GM19239 (cell line): ENCODE measurements at regions not wholly inside any gene's neighbourhood (a gene's known extent, or its start where the extent isn't known, plus 50 kb on each side); places are given as distances from the start of the nearest gene placed in this dataset.
"Not testable (repeated sequence)": the region's sequence is repeated elsewhere in the genome, so short reads cannot be mapped to it uniquely, and the experiment has no call there.

Experiments
- DNase-seq: peaks from one replicate; pipeline ENCODE4 v3.0.0; 2011; ENCODE audit warnings: low spot score; ENCODE audit not compliant: insufficient read length
- FAIRE-seq: peaks from 2 replicates; lab custom pipeline; 2011; peaks lifted over from hg19 to GRCh38; lab: Jason Lieb, UNC

DNA sequence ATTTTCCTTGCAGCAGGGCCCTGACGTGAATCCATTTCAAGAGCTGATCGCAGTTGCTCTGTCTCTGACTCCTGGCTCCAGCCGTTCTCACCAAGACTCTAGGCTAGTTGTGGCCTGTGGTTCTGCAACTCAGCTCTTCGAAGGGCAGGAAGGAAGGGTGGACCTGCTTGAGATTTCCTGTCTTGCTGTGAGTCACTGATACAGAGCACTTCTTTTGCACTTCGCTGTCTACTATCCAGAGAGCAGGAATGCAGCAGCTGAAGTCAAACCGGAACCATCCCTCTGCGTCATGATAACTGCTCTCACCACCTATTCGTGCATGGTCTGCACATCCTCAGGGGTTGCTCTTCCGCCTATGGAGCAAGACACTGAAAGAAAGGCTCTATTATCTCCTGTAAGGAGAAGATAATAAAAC lies 59.7 kb downstream of the RAP2B start:
- DNase-seq (no peak), FAIRE-seq (no peak)

DNA sequence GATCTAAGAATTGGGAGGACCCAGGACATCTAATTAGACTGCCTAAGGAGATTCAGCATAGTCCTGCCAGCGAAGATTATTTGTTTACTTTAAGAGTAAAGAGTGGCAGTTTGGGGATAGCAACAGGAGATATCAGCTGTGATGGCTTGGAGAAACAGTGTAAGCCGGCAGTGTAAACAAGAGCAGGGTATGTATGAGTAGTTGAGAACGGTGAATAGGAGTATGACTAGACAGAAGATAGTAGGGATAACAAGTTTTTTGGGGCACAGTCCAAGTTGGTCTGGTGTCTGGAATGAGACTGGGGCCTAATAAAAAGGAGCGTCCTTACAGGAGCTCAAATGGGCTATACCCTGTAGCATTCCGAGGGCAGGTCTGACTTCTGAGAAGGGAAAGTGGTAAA lies 64.9 kb downstream of the RAP2B start:
- DNase-seq, FAIRE-seq: not testable (repeated sequence)

DNA sequence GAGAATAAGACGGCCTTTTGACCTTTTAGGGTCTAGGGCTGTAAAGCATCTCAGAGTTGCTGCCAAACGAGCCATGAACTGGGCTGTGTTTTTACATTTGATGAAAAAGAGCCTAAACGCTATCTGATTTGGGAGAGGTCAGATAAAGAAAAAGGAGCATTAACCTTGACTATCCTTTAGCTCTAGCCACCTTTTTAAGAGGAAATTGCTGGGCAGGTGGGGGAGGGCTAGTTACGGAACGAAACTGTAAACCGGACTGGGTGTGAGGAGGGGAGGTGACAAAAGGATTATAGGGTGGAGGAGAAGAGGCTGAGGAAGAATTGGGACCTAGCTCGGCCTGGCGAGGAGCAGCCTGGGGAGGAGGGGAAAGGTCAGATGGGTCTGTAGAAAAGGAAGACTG lies 68.4 kb downstream of the RAP2B start:
- not testable (repeated sequence) for DNase-seq, FAIRE-seq

DNA sequence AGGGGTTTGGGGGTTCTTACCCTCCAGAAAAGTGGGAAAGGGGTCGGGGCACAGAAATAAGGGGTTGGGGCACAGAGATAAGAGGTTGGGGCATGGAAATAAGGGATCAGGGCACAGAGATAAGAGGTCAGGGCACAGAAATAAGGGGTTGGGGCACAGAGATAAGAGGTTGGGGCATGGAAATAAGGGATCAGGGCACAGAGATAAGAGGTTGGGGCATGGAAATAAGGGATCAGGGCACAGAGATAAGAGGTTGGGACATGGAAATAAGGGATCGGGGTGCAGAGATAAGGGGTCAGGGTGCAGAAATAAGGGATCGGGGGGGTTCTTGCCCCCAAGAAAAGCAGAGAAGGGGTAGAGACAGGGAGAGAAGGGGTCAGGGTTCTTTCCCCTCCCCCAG lies 69.2 kb downstream of the RAP2B start:
- not testable (repeated sequence) for FAIRE-seq, DNase-seq

DNA sequence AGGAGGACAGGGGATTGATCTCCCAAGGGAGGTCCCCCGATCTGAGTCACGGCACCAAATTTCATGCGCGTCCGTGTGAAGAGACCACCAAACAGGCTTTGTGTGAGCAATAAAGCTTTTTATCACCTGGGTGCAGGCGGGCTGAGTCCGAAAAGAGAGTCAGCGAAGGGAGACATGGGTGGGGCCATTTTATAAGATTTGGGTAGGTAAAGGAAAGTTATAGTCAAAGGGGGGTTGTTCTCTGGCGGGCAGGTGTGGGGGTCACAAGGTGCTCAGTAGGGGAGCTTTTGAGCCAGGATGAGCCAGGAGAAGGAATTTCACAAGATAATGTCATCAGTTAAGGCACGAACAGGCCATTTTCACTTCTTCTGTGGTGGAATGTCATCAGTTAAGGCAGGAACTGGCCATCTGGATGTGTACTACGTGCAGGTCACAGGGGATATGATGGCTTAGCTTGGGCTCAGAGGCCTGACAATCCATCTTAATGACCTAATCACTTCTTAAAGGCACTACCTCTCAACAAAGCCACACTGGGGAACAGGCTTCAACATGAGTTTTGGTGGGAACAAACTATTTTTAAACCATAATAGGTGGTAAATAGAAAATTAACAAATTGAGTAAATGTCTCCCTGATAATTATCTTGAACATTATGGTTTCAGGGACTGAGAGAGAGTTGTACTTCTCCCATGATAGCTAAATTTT lies 70.2 kb downstream of the RAP2B start:
- not testable (repeated sequence) for FAIRE-seq, DNase-seq

DNA sequence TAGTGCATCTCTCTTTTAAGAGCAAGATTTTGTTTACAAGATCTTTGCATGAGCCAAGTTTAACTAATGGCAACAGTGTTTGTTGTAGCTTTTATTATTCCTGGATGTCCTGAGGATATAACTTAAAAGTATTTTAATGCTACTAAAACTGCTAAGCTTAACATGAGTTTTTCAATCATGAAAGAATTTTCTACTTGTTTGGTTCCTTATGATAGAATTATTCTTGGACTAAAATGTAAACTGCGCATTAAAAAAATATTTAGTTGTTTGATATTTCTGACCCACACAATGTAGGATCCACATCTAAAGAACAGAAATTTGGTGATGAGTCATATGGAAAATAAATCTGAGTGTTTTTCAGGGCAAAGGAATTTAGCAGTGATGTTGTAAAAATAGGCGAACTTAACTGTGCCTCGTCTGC lies 70.8 kb downstream of the RAP2B start:
- FAIRE-seq (no peak), DNase-seq (no peak)

DNA sequence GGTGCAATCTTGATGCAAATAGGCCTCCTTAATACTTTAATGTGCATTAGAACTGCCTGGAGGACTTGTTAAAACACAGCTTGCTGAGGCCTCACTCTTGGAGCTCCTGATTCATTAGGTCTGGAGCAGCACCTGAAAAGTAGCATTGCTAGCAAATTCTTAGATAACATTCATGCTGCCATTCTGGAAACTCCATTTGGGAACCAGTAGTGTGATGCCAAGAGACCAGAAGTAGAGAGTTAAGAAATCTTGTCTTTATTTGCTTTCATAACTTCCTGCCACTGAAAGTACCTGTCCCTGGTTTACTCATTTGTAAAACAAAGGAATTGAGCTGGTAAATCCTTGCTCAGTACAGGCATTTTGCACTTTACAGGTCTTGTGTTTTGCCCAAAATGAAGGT lies 72.0 kb downstream of the RAP2B start:
- DNase-seq, result no peak
- FAIRE-seq, result no peak

DNA sequence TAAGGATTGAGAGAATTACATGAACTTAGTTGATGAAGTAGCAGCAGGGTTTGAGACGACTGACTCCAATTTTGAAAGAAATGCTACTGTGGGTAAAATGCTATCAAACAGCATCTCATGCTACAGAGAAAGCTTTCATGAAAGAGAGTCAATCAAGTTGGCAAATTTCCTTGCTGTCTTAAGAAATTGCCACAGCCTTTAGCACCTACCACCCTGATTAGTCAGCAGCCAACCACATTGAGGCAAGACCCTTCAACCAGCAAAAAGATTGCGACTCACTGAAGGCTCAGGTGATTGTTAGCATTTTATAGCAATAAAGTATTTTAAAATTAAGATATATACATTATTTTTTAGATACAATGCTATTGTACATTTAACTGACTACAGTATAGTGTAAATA lies 80.9 kb downstream of the RAP2B start:
- DNase-seq, result no peak
- FAIRE-seq, result no peak

DNA sequence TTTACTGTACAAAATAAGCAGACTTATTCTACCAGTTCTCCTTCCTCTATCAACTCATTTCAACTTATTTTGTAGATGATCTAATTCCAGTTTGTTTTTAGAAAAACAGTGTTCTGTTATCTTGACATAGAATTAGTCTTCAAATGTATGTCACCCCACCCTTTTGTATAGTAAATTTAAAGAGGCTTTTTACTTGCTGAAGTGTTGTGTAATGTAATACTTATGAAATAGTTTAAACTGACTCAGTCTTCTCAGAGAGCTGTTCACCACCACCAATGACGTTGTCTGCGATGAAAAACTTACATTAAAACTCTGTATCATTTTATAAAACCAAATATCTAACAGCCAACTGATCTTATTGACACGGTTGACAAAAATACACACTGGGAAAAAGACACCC lies 82.9 kb downstream of the RAP2B start:
- DNase-seq (no peak), FAIRE-seq (no peak)

DNA sequence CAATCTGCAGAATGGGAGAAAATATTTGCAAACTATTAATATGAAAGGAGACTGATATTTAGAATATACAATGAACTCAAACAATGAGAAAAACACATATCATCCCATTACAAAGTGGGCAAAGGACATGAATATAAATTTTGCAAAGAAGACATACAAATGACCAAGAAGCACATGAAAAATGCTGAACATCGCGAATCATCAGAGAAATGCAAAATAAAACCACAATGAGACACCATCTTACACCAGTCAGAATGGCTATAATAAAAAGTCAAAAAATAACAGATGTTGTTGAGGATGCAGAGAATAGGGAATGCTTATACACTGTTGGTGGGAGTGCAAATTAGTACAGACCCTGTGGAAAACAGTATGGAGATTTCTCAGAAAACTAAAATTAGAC lies 83.6 kb downstream of the RAP2B start:
- no peak for FAIRE-seq
- DNase-seq, result no peak

DNA sequence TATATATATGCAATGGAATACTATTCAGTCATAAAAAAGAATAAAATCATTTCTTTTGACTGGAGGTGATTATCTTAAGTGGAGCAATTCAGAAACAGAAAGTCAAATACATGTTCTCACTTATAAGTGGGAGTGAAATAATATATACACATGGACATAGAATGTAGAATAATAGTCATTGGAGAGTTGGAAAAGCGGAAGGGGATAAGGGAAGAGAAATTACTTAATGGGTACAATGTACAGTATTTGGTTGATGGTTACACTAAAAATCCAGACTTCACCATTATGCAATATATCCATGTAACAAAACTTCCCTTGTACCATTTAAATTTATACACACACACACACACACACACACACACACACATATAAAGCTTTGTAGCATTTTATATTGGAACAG lies 84.3 kb downstream of the RAP2B start:
- FAIRE-seq (no peak), DNase-seq (no peak)

DNA sequence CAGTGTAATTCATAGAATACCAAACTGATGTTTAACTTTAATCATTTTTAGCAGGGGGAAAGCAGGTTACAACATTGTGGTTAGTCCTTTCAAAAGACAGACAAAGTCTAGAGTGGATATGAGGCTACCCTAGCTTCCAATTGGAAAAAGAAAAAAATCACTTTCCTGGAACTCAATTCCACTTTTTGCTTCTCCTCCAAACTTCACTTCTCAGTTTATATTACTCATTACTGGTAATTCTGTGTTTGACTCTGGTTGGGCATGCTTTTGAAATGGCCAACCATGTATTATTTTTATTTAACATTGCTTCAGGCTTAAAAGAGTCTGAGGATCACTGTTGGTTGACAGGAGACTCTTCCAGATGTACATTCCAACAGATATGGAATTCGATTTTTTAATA lies 84.8 kb downstream of the RAP2B start:
- FAIRE-seq (no peak), DNase-seq (no peak)

DNA sequence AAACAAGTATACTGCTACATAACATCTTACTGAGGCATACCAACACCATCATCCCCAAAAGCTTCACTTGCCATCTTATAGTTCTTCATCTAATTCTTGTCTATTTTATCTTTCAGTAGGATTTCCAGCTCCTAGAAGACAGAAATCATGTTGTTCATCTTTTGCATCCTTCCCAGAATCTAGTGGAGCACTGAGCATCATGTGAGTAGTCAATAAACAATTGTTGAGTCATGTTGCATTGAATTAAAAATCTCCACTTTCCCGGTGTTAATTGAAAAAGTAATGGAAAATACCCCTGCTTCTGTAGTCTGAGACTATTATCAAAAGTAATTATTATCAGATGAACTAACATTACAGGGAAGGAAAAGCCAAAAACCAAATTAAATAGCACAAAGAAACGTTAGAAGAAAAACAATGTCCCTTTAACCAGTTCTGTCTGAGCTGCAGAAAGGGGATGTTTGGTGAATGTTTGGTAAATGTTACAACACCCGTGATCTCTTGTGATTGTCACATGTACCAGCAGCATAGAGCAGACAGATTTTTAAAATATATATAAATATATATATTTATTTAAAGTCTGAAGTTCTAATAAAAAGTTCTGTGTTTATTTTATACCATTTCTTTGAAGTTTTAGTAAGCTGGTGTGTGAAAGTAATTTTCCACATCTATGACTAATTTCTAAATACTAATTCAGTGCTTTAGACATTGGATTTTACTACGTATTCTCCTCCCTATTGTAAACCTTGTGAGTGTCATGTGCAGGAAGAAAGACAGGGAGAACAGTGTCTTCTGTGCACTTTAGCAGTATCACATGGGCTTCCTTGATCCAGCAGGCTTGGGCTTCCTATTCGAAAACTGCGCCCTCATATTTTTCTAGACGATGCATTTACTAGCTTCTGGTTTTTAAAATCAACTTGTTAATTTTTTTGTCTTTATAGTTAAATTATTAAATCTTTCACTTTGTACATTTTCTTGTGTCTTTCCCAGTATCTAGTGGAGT lies 85.6 kb downstream of the RAP2B start:
- no peak for FAIRE-seq

DNA sequence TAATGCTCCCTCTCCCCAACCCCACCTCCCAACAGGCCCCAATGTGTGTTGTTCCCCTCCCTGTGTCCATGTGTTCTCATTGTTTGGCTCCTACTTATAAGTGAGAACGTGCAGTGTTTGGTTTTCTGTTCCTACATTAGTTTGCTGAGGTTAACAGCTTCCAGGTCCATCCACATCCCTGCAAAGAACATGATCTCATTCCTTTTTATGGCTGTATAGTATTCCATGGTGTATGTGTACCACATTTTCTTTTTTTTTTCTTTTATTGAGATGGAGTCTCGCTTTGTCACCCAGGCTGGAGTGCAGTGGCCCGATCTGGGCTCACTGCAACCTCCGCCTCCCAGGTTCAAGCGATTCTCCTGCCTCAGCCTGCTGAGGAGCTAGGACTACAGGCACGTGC lies 86.8 kb downstream of the RAP2B start:
- not testable (repeated sequence) for DNase-seq, FAIRE-seq

More for the DNA sequence above, 85.6 kb downstream of the RAP2B start:
- no peak for DNase-seq

DNA sequence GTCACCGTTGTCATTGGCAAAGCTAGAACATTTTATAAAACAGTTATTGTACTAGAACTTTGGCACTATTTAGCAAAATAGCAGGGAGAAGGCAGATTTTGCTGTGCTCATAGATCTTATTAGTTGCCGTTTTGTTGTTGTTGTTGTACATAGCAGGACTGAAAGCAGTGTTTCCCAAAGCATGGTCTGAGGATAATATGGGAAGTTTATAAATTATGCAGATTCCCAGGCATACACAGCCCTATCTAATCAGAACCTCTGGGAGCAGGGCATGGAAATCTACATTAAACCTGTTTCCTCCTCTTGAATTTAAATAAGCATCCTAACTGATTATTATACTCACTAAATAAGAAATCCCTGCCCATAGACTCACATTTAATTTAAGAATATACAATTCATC lies 87.9 kb downstream of the RAP2B start:
- FAIRE-seq (no peak), DNase-seq (no peak)

DNA sequence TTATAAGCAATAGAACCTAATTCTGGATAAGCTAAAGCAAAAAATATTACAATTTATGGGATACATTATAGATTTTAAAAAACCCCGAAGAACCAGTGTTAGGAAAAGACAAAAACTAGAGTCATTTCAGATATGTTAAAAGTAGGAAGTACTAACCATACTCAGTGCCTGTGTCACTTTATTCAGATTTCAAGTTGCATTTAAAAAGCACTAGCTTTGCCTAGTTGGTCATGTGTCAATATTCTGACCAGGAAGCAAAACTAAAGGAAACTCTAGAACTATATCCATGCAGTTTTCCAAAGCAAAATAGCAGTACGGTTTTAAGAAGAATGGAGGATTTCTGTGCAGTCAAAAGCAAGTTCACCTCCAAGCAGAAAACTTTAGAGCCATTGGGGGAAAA lies 88.4 kb downstream of the RAP2B start:
- DNase-seq, result no peak
- no peak for FAIRE-seq

DNA sequence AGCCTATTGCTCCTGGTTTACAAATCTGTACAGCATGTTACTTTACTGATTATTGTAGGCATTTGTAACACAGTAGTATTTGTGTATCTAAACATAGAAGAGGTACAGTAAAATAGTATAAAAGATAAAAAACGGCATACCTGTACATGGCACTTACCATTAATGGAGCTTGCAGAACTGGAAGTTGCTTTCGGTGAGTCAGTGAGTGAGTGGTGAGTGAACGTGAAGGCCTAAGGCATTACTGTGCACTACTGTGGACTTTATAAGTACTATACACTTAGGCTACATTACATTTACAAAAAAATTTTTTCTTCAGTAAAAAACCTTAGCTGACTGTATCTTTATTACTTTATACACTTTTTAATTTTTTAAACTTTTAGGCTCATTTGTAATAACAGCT lies 90.9 kb downstream of the RAP2B start:
- FAIRE-seq, result no peak
- DNase-seq, result no peak

DNA sequence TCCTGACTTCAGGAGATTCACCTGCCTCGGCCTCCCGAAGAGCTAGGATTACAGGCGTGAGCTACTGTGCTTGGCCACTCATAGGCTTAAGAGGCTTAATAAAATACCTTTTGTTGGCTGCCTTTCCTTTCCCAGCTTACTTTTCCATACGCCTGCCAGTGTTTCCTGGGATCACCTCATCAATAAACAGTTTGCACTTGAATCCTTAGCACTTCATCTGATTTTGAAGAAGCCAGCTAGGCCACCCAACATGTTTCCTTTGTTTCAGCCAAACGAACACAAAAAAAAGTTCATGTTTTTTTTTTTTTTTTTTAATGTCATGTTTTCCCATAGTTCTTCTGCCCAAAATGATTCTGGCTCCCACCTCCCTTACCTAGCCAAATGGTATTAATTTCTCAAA lies 92.3 kb downstream of the RAP2B start:
- DNase-seq, result no peak
- FAIRE-seq, result no peak

DNA sequence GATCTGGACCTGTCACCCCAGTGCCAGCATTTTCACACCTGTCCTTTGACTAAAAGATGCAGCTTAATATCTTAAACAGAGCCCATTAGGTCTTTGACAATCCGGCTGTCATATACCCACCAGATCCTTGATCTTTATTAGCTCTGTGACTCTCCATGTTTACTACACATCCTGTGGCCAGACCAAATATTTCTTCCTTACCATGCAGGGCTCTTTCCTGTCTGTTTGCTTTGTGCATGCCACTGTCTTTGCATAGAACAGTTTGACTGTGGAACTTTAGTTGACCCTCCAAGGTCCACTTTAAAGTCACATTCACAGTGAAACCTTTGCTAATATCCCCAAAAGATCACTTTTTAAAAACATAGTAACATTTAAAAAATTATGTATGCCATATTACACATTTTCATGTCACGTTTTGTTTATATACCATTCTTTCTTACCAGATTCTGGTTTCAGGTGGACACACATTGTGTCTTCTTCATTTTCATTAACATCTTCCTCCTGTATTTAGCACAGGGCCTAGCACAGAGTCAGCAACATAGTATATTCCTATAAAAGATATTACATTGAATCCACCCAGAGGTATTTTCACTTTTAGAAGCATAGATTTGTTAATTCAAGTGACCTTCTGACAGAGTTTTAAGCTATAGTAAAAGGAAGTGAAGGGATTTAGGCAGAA lies 95.8 kb downstream of the RAP2B start:
- FAIRE-seq (no peak), DNase-seq (no peak)

DNA sequence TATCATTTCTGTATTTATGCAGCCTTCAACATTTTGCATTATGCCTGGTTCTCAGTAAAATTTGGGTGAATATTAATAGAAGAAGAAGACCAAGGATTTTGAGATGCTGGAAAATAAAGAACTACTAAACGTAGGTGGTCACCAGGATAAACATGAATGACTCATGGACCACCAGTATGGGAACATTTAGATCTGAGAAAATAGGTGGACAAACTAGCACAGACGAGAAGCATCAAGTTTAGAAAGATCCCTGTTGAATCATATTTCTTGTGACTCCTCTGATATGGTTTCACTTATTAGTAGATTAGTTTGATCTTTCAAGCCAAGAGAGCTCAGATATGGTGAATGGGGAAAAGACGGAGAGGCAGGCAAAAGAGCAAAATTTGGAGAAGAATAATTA lies 97.9 kb downstream of the RAP2B start:
- no peak for DNase-seq
- FAIRE-seq, result no peak

DNA sequence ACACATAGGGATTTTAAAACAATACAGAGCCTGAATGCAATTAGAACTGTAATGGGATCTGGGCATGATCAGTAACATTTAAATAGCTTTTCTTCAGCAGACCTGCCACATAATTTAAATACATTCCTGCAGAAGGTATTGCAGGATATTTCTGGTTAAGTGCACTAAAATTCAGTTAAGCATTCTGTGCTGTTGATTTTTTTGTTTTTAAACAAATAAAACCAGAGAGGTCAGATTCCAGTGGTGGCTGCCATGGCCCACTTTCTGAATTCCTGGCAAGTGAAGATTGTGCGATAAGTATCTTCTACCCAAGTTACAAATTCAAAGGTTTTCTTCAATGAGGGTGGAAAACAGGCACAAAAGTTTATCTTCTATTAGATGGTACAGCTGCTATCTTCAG lies 98.7 kb downstream of the RAP2B start:
- no peak for FAIRE-seq
- no peak for DNase-seq
